NK-92 treated with Interleukin-12 subunit alpha and Interleukin-12 subunit beta, amount 100 ng/mL, for 24 hours (cell line): ENCODE measurements at regions not wholly inside any gene's neighbourhood (a gene's known extent, or its start where the extent isn't known, plus 50 kb on each side); places are given as distances from the start of the nearest gene placed in this dataset.
"Not testable (repeated sequence)": the region's sequence is repeated elsewhere in the genome, so short reads cannot be mapped to it uniquely, and the experiment has no call there.

Experiments
- DNase-seq: peaks from one replicate; lab custom pipeline; 2025; lab: John Stamatoyannopoulos, UW

GRCh38 chr12:46518169-46518568 lies 145.6 kb upstream of the SLC38A2 start:
- DNase-seq, result no peak

GRCh38 chr12:46517579-46517962 lies 145.0 kb upstream of the SLC38A2 start:
- no peak for DNase-seq

- no peak for DNase-seq
Measured at GRCh38 chr12:46516933-46517578, 144.5 kb upstream of the SLC38A2 start.

- DNase-seq, result no peak
Measured at GRCh38 chr12:46516238-46516932, 143.8 kb upstream of the SLC38A2 start.

GRCh38 chr12:46515829-46516228 lies 143.3 kb upstream of the SLC38A2 start:
- DNase-seq, result no peak

- DNase-seq, result no peak
Measured at GRCh38 chr12:46514886-46515285, 142.3 kb upstream of the SLC38A2 start.

- DNase-seq, result not testable (repeated sequence)
Measured at GRCh38 chr12:46510257-46510656, 137.7 kb upstream of the SLC38A2 start.

GRCh38 chr12:46509135-46509534 lies 136.6 kb upstream of the SLC38A2 start:
- no peak for DNase-seq

- no peak for DNase-seq
Measured at GRCh38 chr12:46508651-46509050, 136.1 kb upstream of the SLC38A2 start.

GRCh38 chr12:46507766-46508165 lies 135.2 kb upstream of the SLC38A2 start:
- no peak for DNase-seq

GRCh38 chr12:46506961-46507360 lies 134.4 kb upstream of the SLC38A2 start:
- DNase-seq, result no peak

- DNase-seq, result no peak
Measured at GRCh38 chr12:46506198-46506597, 133.6 kb upstream of the SLC38A2 start.

- no peak for DNase-seq
Measured at GRCh38 chr12:46504494-46504893, 131.9 kb upstream of the SLC38A2 start.

GRCh38 chr12:46503637-46504175 lies 131.1 kb upstream of the SLC38A2 start:
- DNase-seq, result no peak

GRCh38 chr12:46500673-46501072 lies 128.1 kb upstream of the SLC38A2 start:
- no peak for DNase-seq

GRCh38 chr12:46499901-46500300 lies 127.3 kb upstream of the SLC38A2 start:
- DNase-seq, result no peak

- no peak for DNase-seq
Measured at GRCh38 chr12:46499226-46499625, 126.7 kb upstream of the SLC38A2 start.

- no peak for DNase-seq
Measured at GRCh38 chr12:46497739-46498138, 125.2 kb upstream of the SLC38A2 start.

- DNase-seq, result no peak
Measured at GRCh38 chr12:46494424-46494823, 121.9 kb upstream of the SLC38A2 start.

- DNase-seq, result no peak
Measured at GRCh38 chr12:46493834-46494181, 121.2 kb upstream of the SLC38A2 start.

- DNase-seq, result no peak
Measured at GRCh38 chr12:46493150-46493833, 120.7 kb upstream of the SLC38A2 start.

GRCh38 chr12:46492471-46493085 lies 120.0 kb upstream of the SLC38A2 start:
- no peak for DNase-seq

- DNase-seq, result no peak
Measured at GRCh38 chr12:46491548-46491947, 119.0 kb upstream of the SLC38A2 start.
